HepG2 (cell line): ENCODE measurements at regions not wholly inside any gene's neighbourhood (a gene's known extent, or its start where the extent isn't known, plus 50 kb on each side); places are given as distances from the start of the nearest gene placed in this dataset.

ENCODE experiments used
- ATAC-seq: fragments of 200-7000 bp; cut with Tn5 transposase; 3 replicates; pipeline ENCODE4 v1.9.1; 2020; ENCODE audit warnings: mild to moderate bottlenecking, moderate library complexity
- BruUV-seq: library from RNA; stranded (reverse); fragments of 400-500 nt; replicated peaks from 2 replicates; lab custom pipeline; 2021; lab: Mats Ljungman, UMichigan
- CTCF ChIA-PET: fragments of 300-600 bp; formaldehyde crosslinking; extraction: SDS; loops from one replicate; lab custom pipeline; 2021; ENCODE audit warnings: low total read pairs, inconsistent platforms, low intra/inter-chr PET ratio; lab: Yijun Ruan, JAX
- POLR2A ChIA-PET: fragments of 350-600 bp; sonication (Branson Sonifier 250); formaldehyde crosslinking; loops from one replicate; lab custom pipeline; 2020; ENCODE audit warnings: antibody characterized with exemption, inconsistent platforms; lab: Yijun Ruan, JAX
- DNase-seq: peaks from one replicate; pipeline ENCODE4 v3.0.0-alpha.2; 2015; ENCODE audit warnings: low spot score
- FAIRE-seq: peaks from 3 replicates; lab custom pipeline; 2011; peaks lifted over from hg19 to GRCh38; lab: Jason Lieb, UNC
- H2AFZ ChIP-seq: one replicate; pipeline ENCODE4 v1.6.1; 2011; ENCODE audit warnings: low read length, inconsistent platforms
- H3K27ac ChIP-seq: fragments of 300-600 bp; 3 replicates; pipeline ENCODE4 v1.8.0; 2011; ENCODE audit warnings: mixed run types, mild to moderate bottlenecking, mixed read lengths, low read length, inconsistent platforms; ENCODE audit not compliant: insufficient read depth; ENCODE audit errors: extremely low read length
- H3K27me3 ChIP-seq, 2 experiments: fragments of 200-600 bp in 1 of 2; 2 replicates in 1 of 2; 3 replicates in 1 of 2; pipeline versions ENCODE4 v1.6.0 to v1.8.0; 2011; ENCODE audit warnings: low read length in 2 of 2, mild to moderate bottlenecking in 2 of 2, moderate library complexity in 2 of 2, inconsistent platforms in 1 of 2; ENCODE audit not compliant: insufficient read depth in 2 of 2, control insufficient read depth in 1 of 2
- H3K36me3 ChIP-seq, 2 experiments: fragments of 200-600 bp in 1 of 2; replicated peaks in 1 of 2; 2 replicates in 1 of 2; 3 replicates in 1 of 2; pipeline versions ENCODE4 v1.5.1 to v1.8.0; 2011; ENCODE audit warnings: low read length in 2 of 2, inconsistent platforms in 1 of 2; ENCODE audit not compliant: insufficient read depth in 2 of 2, control insufficient read depth in 1 of 2
- H3K4me1 ChIP-seq: 2 replicates; pipeline ENCODE4 v1.5.1; 2012; ENCODE audit warnings: low read length, inconsistent platforms; ENCODE audit not compliant: insufficient read depth
- H3K4me2 ChIP-seq: 2 replicates; pipeline ENCODE4 v1.6.0; 2011; ENCODE audit warnings: low read depth, low read length, inconsistent platforms
- H3K4me3 ChIP-seq, 3 experiments: fragments of 200-600 bp in 1 of 3; sonication (generic), shearing (Covaris generic) in 1 of 3; replicated peaks in 1 of 3; 2 replicates each; pipeline ENCODE4 v1.5.1; 2011 to 2016; ENCODE audit warnings: low read length in 3 of 3, inconsistent platforms in 2 of 3, low read depth in 2 of 3, mild to moderate bottlenecking in 2 of 3, control low read depth in 1 of 3, mixed read lengths in 1 of 3; ENCODE audit not compliant: insufficient read depth in 1 of 3
- H3K79me2 ChIP-seq: one replicate; pipeline ENCODE4 v1.6.1; 2011; ENCODE audit warnings: low read length, inconsistent platforms; ENCODE audit not compliant: insufficient read depth
- H3K9ac ChIP-seq: 2 replicates; pipeline ENCODE4 v1.6.0; 2011; ENCODE audit warnings: mild to moderate bottlenecking, low read depth, low read length, inconsistent platforms; ENCODE audit not compliant: insufficient read depth
- H3K9me3 ChIP-seq: 2 replicates; pipeline ENCODE4 v1.5.1; 2012; ENCODE audit warnings: mild to moderate bottlenecking, low read length
- H4K20me1 ChIP-seq: 2 replicates; pipeline ENCODE4 v1.6.0; 2011; ENCODE audit warnings: inconsistent platforms, mild to moderate bottlenecking, low read length, moderate library complexity; ENCODE audit not compliant: insufficient read depth
- CEBPZ ChIP-seq: IDR thresholded peaks from 2 replicates; pipeline ENCODE4 v1.6.1; 2012; ENCODE audit warnings: low read length, improper control_type of control experiment
- KDM1A ChIP-seq: IDR thresholded peaks from 2 replicates; pipeline ENCODE4 v1.6.1; 2016; ENCODE audit warnings: missing compliant biosample characterization
- NFE2L1 ChIP-seq: sonication (generic); formaldehyde crosslinking; IDR thresholded peaks from 2 replicates; pipeline ENCODE4 v1.4.0; 2020; ENCODE audit warnings: missing genetic modification reagents, mild to moderate bottlenecking, borderline replicate concordance
- ONECUT2 ChIP-seq: sonication (generic); formaldehyde crosslinking; IDR thresholded peaks from 2 replicates; pipeline ENCODE4 v1.4.0; 2020; ENCODE audit warnings: missing genetic modification reagents
- PAWR ChIP-seq: sonication (generic); formaldehyde crosslinking; IDR thresholded peaks from 2 replicates; pipeline ENCODE4 v1.4.0; 2020; ENCODE audit warnings: missing genetic modification reagents, mild to moderate bottlenecking, borderline replicate concordance
- THYN1 ChIP-seq: sonication (generic); formaldehyde crosslinking; IDR thresholded peaks from 2 replicates; pipeline ENCODE4 v1.8.1; 2023; ENCODE audit warnings: low read depth, mild to moderate bottlenecking, moderate library complexity, missing genetic modification reagents, borderline replicate concordance
- ZBTB43 ChIP-seq: sonication (generic); formaldehyde crosslinking; conservative IDR thresholded peaks from 2 replicates; pipeline ENCODE4 v1.4.0; 2020; ENCODE audit warnings: missing genetic modification reagents
- ZNF724P ChIP-seq: sonication (generic); formaldehyde crosslinking; IDR thresholded peaks from 2 replicates; pipeline ENCODE4 v1.8.0; 2022; ENCODE audit warnings: missing genetic modification reagents, borderline replicate concordance
- WGBS: methylation state at CpG from one replicate; pipeline ENCODE4 v1.1.6; 2017; ENCODE audit warnings: low lambda C conversion rate; 5-methylcytosine and 5-hydroxymethylcytosine counted together
- in situ Hi-C: cut with HindIII; loops from 2 replicates; pipeline ENCODE4 v1.10.0; 2017; ENCODE audit warnings: low pct_unique_long_range_greater_than_20kb; ENCODE audit not compliant: extremely low pct_ligation_motif_present
- intact Hi-C: fragments of 100-400 bp; cut with micrococcal nuclease; formaldehyde crosslinking; loops from one replicate; pipeline ENCODE4 v1.10.0; 2022; ENCODE audit not compliant: unreplicated experiment
- TF ChIP-seq, protein P1 (sequence below): sonication (generic); formaldehyde crosslinking; IDR thresholded peaks from 2 replicates; pipeline ENCODE4 v1.4.0; 2020; ENCODE audit warnings: mild to moderate bottlenecking, missing genetic modification reagents, borderline replicate concordance

DNA sequence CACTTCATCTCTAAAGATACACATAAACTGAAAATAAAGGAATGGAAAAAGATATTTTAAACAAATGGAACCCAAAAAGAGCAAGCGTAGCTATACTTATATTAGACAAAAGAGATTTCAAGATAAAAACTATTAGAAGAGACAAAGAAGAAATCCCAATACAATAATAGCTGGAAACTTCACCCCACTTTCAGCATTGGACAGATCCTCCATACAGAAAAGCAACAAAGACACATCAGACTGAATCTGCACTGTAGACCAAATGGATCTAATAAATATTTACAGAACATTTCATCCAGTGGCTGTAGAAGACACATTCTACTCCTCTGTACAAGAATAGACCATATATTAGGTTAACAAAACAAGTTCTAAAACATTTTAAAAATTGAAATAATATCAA is 117.6 kb upstream of the PDE3A start:
- FAIRE-seq = no peak
- in situ Hi-C loops = no loop called here
- H2AFZ ChIP-seq = no peak overlapping the region

GRCh38 chr12:20257311-20257710 is 111.0 kb upstream of the PDE3A start:
- H3K9ac ChIP-seq = no peak overlapping the region
- no TSS peak for BruUV-seq
- DNase-seq (no peak), FAIRE-seq (no peak), ATAC-seq (no peak)
- no peaks in the 10 kb centered on the region for H3K36me3 ChIP-seq
- H4K20me1 ChIP-seq = no peaks in the 10 kb centered on the region
- H3K4me2 ChIP-seq = no peak overlapping the region
- no peaks in the 10 kb centered on the region for H3K79me2 ChIP-seq
- intact Hi-C loops (no loop called here), in situ Hi-C loops (no loop called here)
- no peaks in the 10 kb centered on the region for H3K4me1 ChIP-seq
- ChIA-PET CTCF (no interaction called here), POLR2A (no interaction called here)
- no peak overlapping the region for H2AFZ ChIP-seq
- TF ChIP-seq, protein P1, sequence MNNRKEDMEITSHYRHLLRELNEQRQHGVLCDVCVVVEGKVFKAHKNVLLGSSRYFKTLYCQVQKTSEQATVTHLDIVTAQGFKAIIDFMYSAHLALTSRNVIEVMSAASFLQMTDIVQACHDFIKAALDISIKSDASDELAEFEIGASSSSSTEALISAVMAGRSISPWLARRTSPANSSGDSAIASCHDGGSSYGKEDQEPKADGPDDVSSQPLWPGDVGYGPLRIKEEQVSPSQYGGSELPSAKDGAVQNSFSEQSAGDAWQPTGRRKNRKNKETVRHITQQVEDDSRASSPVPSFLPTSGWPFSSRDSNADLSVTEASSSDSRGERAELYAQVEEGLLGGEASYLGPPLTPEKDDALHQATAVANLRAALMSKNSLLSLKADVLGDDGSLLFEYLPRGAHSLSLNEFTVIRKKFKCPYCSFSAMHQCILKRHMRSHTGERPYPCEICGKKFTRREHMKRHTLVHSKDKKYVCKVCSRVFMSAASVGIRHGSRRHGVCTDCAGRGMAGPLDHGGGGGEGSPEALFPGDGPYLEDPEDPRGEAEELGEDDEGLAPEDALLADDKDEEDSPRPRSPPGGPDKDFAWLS (CRISPR knock-in tag) = no peak
- TF ChIP-seq THYN1 (no peak), PAWR (CRISPR knock-in tag) (no peak), KDM1A (CRISPR knock-in tag) (no peak), NFE2L1 (no peak), ZBTB43 (CRISPR knock-in tag) (no peak), CEBPZ (no peak), ONECUT2 (CRISPR knock-in tag) (no peak)
- no peaks in the 10 kb centered on the region; a peak in 1 of 5 replicates for H3K27me3 ChIP-seq
- no peak overlapping the region for H3K27ac ChIP-seq
- no peak overlapping the region for H3K4me3 ChIP-seq
- peaks cover 25% of the 10 kb centered on the region for H3K9me3 ChIP-seq

More for the DNA sequence above, 117.6 kb upstream of the PDE3A start:
- ChIA-PET CTCF (no interaction called here), POLR2A (no interaction called here)
- no peaks in the 10 kb centered on the region for H3K79me2 ChIP-seq
- ATAC-seq (no peak), DNase-seq (no peak)
- H3K36me3 ChIP-seq = no peaks in the 10 kb centered on the region
- H3K27ac ChIP-seq = no peak overlapping the region
- intact Hi-C loops = no loop called here
- WGBS = 3% methylated on average over 1 of the region's 1 CpG
- no peaks in the 10 kb centered on the region for H3K4me1 ChIP-seq
- no peak for TF ChIP-seq ZNF724P (CRISPR knock-in tag)
- peaks cover 27% of the 10 kb centered on the region for H3K9me3 ChIP-seq
- H3K9ac ChIP-seq = no peak overlapping the region
- BruUV-seq = no TSS peak
- H3K4me3 ChIP-seq = no peak overlapping the region
- no peak overlapping the region for H3K4me2 ChIP-seq
- no peaks in the 10 kb centered on the region for H3K27me3 ChIP-seq
- no peaks in the 10 kb centered on the region for H4K20me1 ChIP-seq
